ENCODE measurements at regions not wholly inside any gene's neighbourhood (a gene's known extent, or its start where the extent isn't known, plus 50 kb on each side); places are given as distances from the start of the nearest gene placed in this dataset.

DNA sequence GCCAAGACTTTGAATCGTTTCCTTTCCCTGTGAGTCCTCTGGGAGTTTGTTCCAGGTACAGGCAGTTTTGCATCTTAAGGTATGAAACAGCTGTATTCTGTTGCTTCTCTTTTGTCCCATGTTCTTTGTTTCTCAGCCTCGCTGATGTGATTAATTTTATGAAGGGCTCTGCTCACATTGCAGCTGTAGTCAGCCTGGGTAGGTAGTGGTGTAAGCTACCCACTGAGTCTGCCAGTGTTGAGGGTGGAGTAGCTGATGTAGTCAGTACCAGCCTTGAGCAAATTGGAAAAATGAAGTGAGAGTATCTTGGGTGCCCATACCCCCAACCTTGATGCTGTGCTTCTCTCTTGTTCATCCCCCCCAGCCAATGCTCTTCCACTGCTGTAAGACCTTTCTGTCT is 139.6 kb upstream of the SMIM31 start:
- no peak for TF ChIP-seq CTCF (conservative IDR thresholded peaks at IDR 0.05; ENCODE audit: low read depth, low read length)
- DNase-seq (ENCODE audit: low read depth): no peak
- H3K4me3 ChIP-seq (ENCODE audit: low read depth, low read length): no peak overlapping the region

GRCh38 chr4:164614999-164615398 is 138.9 kb upstream of the SMIM31 start:
- no peak for DNase-seq (ENCODE audit: low read depth)
- H3K4me3 ChIP-seq (ENCODE audit: low read depth, low read length): no peak overlapping the region
- no peak for TF ChIP-seq CTCF (conservative IDR thresholded peaks at IDR 0.05; ENCODE audit: low read depth, low read length)

DNA sequence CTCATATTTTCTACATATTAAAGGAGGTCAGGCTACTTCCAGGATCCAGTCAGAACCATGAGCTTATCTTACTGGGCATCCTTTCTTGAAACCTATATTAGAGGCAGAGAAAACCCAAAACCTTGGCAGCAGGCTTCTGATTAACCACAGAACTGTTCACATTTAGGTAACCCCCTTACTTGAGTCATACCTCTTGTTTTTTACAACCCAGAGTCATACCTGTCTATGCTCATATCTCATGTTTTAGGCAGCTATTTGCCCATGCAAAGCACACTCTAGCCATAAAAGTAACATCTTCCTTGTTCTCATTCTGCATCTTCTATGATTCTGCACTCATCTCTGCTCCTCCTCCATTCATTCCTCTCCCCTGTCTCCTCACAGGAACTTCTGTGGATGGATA is 138.0 kb upstream of the SMIM31 start:
- no peak for DNase-seq (ENCODE audit: low read depth)
- TF ChIP-seq CTCF (conservative IDR thresholded peaks at IDR 0.05; ENCODE audit: low read depth, low read length): no peak

GRCh38 chr4:164616961-164617360 is 137.0 kb upstream of the SMIM31 start:
- TF ChIP-seq CTCF (conservative IDR thresholded peaks at IDR 0.05; ENCODE audit: low read depth, low read length): no peak
- no peak for DNase-seq (ENCODE audit: low read depth)
- H3K4me3 ChIP-seq (ENCODE audit: low read depth, low read length): no peak overlapping the region

More for the DNA sequence above, 138.0 kb upstream of the SMIM31 start:
- no peak overlapping the region for H3K4me3 ChIP-seq (ENCODE audit: low read depth, low read length)

DNA sequence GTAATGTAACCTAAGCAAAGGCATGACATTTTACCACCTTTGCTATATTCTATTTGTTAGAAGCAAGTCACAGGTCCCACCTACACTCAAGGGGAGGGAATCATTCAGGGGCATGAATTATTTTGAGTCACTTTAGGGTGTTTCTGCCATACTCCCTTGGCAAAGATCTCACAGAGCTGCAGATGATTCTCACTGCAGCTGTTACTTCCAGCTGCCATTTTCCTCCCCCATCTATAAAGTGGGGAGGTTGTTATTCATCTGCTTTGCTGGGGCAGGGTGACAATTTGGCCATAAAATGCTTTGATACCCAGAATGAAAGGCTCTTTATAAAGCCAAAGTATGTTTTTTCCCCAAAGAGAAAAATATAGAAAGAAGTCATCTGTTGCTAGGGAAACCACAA is 136.5 kb upstream of the SMIM31 start:
- no peak for TF ChIP-seq CTCF (conservative IDR thresholded peaks at IDR 0.05; ENCODE audit: low read depth, low read length)
- no peak for DNase-seq (ENCODE audit: low read depth)

DNA sequence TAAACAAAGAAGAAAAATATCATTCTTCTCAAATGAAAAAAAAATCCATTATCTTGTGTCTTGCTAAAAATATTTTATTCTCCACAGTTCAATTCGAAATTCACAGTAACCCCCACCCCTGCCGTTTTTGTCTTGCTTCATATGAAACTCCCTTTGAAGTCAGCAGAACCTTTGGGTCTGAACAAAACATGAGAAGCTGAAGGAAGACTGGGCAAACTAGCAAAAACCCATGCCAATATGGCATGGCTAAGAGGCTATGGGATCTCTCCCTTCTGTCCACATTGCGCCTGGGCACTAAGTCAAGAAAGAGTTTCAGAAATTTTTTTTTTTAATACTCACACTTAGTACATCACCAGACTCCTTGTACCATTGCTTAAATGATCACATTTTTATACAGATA is 136.0 kb upstream of the SMIM31 start:
- no peak for TF ChIP-seq CTCF (conservative IDR thresholded peaks at IDR 0.05; ENCODE audit: low read depth, low read length)
- DNase-seq (ENCODE audit: low read depth): no peak
- no peak overlapping the region for H3K4me3 ChIP-seq (ENCODE audit: low read depth, low read length)

More for the DNA sequence above, 136.5 kb upstream of the SMIM31 start:
- no peak overlapping the region for H3K4me3 ChIP-seq (ENCODE audit: low read depth, low read length)

DNA sequence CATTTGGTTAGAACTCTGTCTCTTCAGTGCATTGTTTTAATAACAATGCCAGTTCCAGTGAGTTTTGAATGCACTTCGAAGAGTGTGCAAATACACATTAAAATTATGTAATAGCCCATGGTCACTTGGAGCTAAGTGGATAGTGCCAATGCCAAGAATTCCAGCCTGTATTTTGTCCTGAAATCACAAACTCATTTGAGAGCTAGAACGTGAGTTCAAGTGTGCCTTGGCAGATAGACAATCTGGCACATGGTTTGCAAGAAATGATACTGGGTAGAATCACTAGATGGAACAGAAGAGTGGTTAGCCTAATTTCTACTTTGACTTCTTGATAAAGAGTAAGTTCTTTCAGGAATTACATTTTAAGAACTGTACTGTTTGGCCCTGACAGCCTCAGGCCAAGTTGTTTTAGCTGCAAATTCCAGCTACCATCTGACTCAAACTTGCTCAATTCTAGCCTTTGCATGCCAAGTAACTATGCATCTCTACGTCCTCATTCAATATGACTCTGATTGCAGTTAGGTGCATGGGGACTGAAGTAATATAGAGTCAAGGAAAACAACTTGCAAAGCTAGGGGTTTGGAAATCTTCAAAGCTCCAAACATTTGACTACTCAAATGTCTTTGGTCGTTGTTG is 131.9 kb upstream of the SMIM31 start:
- TF ChIP-seq CTCF (conservative IDR thresholded peaks at IDR 0.05; ENCODE audit: low read depth, low read length): no peak
- no peak for DNase-seq (ENCODE audit: low read depth)
- no peak overlapping the region for H3K4me3 ChIP-seq (ENCODE audit: low read depth, low read length)
